ENCODE measurements at regions not wholly inside any gene's neighbourhood (a gene's known extent, or its start where the extent isn't known, plus 50 kb on each side); places are given as distances from the start of the nearest gene placed in this dataset.

- Histone ChIP-seq H3K27ac (ENCODE audit: insufficient read depth, low read depth, low read length) (no peak overlapping the region), H2AFZ (ENCODE audit: low read depth, low read length) (no peak overlapping the region), H3K9me3 (replicated peaks; ENCODE audit: control insufficient read depth, insufficient read depth, low read length) (peaks cover 3% of the 10 kb centered on the region), H4K20me1 (replicated peaks; ENCODE audit: control insufficient read depth, extremely low read depth, insufficient read depth, low read length) (no peaks in the 10 kb centered on the region), H3K4me1 (ENCODE audit: control insufficient read depth, extremely low read depth, insufficient read depth, low read length) (no peaks in the 10 kb centered on the region), H3K9ac (replicated peaks; ENCODE audit: extremely low read depth, insufficient read depth, low read length) (no peak overlapping the region), H3K79me2 (ENCODE audit: control insufficient read depth, insufficient read depth, low read length) (no peaks in the 10 kb centered on the region), H3K9me1 (replicated peaks; ENCODE audit: control insufficient read depth, extremely low read depth, insufficient read depth, low read length) (no peaks in the 10 kb centered on the region), H3K4me3 (replicated peaks in 1 of 3; ENCODE audit: insufficient read depth in 1 of 3, low read depth in 1 of 3, low read length in 3 of 3) (no peak overlapping the region), H3K36me3 (ENCODE audit: control insufficient read depth in 2 of 2, extremely low read depth in 1 of 2, insufficient read depth in 2 of 2, low read length in 2 of 2) (no peaks in the 10 kb centered on the region), H3K4me2 (ENCODE audit: insufficient read depth, low read length) (no peak overlapping the region), H3K27me3 (ENCODE audit: control insufficient read depth in 2 of 2, insufficient read depth in 2 of 2, low read length in 2 of 2) (no peaks in the 10 kb centered on the region)
- intact Hi-C loops (cut with micrococcal nuclease) = no loop called here
- no TSS peak for BruUV-seq (replicated peaks)
- dilution Hi-C loops (cut with MboI; ENCODE audit: extremely low pct_ligation_motif_present, low sequenced_read_pairs) = no loop called here
- DNase-seq (ENCODE audit: low read depth, low spot score) (no peak), FAIRE-seq (no peak)
- ChIA-PET POLR2A (no interaction called here), CTCF (no interaction called here)
- no peak for TF ChIP-seq CTCF (IDR thresholded peaks at IDR 0.05; ENCODE audit: extremely low read depth in 1 of 2, insufficient read depth in 1 of 2, low read depth in 1 of 2, low read length in 2 of 2)
- no peak for TF ChIP-seq MAX (IDR thresholded peaks at IDR 0.05; ENCODE audit: insufficient read depth, insufficient read length)
- no peak for TF ChIP-seq POLR2AphosphoS5 (IDR thresholded peaks at IDR 0.05; ENCODE audit: insufficient read depth, low read depth, low read length)
- TF ChIP-seq FOS (IDR thresholded peaks at IDR 0.05; ENCODE audit: borderline replicate concordance, insufficient read depth, low read length) = no peak
- no peak for TF ChIP-seq GATA2 (IDR thresholded peaks at IDR 0.05; ENCODE audit: insufficient read depth, insufficient read length, low read depth, low read length)
- TF ChIP-seq POLR2A (IDR thresholded peaks at IDR 0.05; ENCODE audit: low read depth, low read length) = no peak
- no peak for TF ChIP-seq EZH2 (IDR thresholded peaks at IDR 0.05; ENCODE audit: borderline replicate concordance, low read depth, low read length, severe bottlenecking)
- no peak for TF ChIP-seq MYC (IDR thresholded peaks at IDR 0.05; ENCODE audit: low read depth, low read length)
- TF ChIP-seq JUN (IDR thresholded peaks at IDR 0.05; ENCODE audit: borderline replicate concordance, insufficient read depth, insufficient read length, low read depth) = no peak
Observed at GRCh38 chr14:97506626-97507025, 709.4 kb downstream of the VRK1 start.
